ENCODE measurements at regions not wholly inside any gene's neighbourhood (a gene's known extent, or its start where the extent isn't known, plus 50 kb on each side); places are given as distances from the start of the nearest gene placed in this dataset.
A peak's percentile ranks its signal among the peaks of the same experiment; 100 is the strongest.
"Not testable (repeated sequence)": the region's sequence is repeated elsewhere in the genome, so short reads cannot be mapped to it uniquely, and the experiment has no call there.

DNA sequence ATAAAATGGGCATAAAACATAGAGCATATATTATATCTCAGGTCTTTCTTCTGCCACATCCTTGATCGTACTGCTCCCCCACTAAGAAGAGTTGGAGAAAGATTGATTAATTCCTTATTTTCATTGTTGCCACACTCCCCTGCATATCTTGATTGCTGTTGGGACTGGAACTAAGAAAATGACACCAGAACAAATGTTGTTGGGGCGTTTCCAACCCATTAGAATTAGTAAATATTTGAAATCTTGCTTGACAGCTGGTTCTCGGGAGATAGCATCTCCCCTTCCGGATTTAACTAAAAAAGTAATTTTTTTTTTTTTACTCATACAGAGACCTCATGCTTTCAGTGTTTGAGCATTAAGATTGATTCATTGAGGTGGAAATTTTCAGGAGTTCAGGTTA lies 493.0 kb upstream of the PLXNA2 start:
- no peaks in the 10 kb centered on the region for H3K9me2 ChIP-seq (ENCODE audit: insufficient read depth, low read length)
- POLR2A ChIA-PET = interaction anchor here (0.6 kb wide), 1 partner anchor 36 kb away, joined by 4 read pairs; no protein-coding TSS in a partner anchor
- no peaks in the 10 kb centered on the region for H3K36me3 ChIP-seq (ENCODE audit: insufficient read depth, low read length)
- H2AFZ ChIP-seq (ENCODE audit: low read length) = no peak overlapping the region
- intact Hi-C loops (cut with micrococcal nuclease; ENCODE audit: unreplicated experiment) = no loop called here
- no peaks in the 10 kb centered on the region for H4K20me1 ChIP-seq (ENCODE audit: insufficient read depth, low read length)
- no peaks in the 10 kb centered on the region for H3K79me2 ChIP-seq (ENCODE audit: insufficient read depth, low read depth, low read length)
- TF ChIP-seq, protein P1, sequence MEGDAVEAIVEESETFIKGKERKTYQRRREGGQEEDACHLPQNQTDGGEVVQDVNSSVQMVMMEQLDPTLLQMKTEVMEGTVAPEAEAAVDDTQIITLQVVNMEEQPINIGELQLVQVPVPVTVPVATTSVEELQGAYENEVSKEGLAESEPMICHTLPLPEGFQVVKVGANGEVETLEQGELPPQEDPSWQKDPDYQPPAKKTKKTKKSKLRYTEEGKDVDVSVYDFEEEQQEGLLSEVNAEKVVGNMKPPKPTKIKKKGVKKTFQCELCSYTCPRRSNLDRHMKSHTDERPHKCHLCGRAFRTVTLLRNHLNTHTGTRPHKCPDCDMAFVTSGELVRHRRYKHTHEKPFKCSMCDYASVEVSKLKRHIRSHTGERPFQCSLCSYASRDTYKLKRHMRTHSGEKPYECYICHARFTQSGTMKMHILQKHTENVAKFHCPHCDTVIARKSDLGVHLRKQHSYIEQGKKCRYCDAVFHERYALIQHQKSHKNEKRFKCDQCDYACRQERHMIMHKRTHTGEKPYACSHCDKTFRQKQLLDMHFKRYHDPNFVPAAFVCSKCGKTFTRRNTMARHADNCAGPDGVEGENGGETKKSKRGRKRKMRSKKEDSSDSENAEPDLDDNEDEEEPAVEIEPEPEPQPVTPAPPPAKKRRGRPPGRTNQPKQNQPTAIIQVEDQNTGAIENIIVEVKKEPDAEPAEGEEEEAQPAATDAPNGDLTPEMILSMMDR (conservative IDR thresholded peaks at IDR 0.05; ENCODE audit: low read length) = no peak
- TF ChIP-seq EZH2phosphoT487 (IDR thresholded peaks at IDR 0.05; ENCODE audit: borderline replicate concordance, low read depth, low read length) = no peak
- no peak overlapping the region for H3K4me3 ChIP-seq (ENCODE audit: low read depth, low read length, poor library complexity, severe bottlenecking)
- no peaks in the 10 kb centered on the region for H3K9me3 ChIP-seq (ENCODE audit: low read length)
- no peaks in the 10 kb centered on the region for H3K4me1 ChIP-seq (ENCODE audit: insufficient read depth, low read length, poor library complexity, severe bottlenecking)
- no TSS peak for BruUV-seq (replicated peaks)
- CTCF ChIA-PET (ENCODE audit: unreplicated experiment) = no interaction called here
- H3K4me2 ChIP-seq (ENCODE audit: low read length) = no peak overlapping the region
- H3K27ac ChIP-seq (ENCODE audit: low read depth, low read length, poor library complexity, severe bottlenecking) = no peak overlapping the region
- DNase-seq (ENCODE audit: low spot score) = no peak

GRCh38 chr1:208737922-208738321 lies 493.7 kb upstream of the PLXNA2 start:
- Histone ChIP-seq H3K36me3 (ENCODE audit: insufficient read depth, low read length) (no peaks in the 10 kb centered on the region), H3K9me3 (ENCODE audit: low read length) (no peaks in the 10 kb centered on the region), H4K20me1 (ENCODE audit: insufficient read depth, low read length) (no peaks in the 10 kb centered on the region), H3K4me3 (ENCODE audit: low read depth, low read length, poor library complexity, severe bottlenecking) (no peak overlapping the region), H3K9me2 (ENCODE audit: insufficient read depth, low read length) (no peaks in the 10 kb centered on the region), H3K4me2 (ENCODE audit: low read length) (no peak overlapping the region), H3K79me2 (ENCODE audit: insufficient read depth, low read depth, low read length) (no peaks in the 10 kb centered on the region), H3K27ac (ENCODE audit: low read depth, low read length, poor library complexity, severe bottlenecking) (no peak overlapping the region), H2AFZ (ENCODE audit: low read length) (no peak overlapping the region), H3K4me1 (ENCODE audit: insufficient read depth, low read length, poor library complexity, severe bottlenecking) (no peaks in the 10 kb centered on the region)
- no peak for TF ChIP-seq EZH2phosphoT487 (IDR thresholded peaks at IDR 0.05; ENCODE audit: borderline replicate concordance, low read depth, low read length)
- TF ChIP-seq, protein P1 (conservative IDR thresholded peaks at IDR 0.05; ENCODE audit: low read length) = 0 out of 2 replicates have a peak, but pooled peaks have one; percentile 21
- intact Hi-C loops (cut with micrococcal nuclease; ENCODE audit: unreplicated experiment) = no loop called here
- no peak for DNase-seq (ENCODE audit: low spot score)
- CTCF ChIA-PET (ENCODE audit: unreplicated experiment) = no interaction called here
- no TSS peak for BruUV-seq (replicated peaks)
- POLR2A ChIA-PET = no interaction called here

GRCh38 chr1:208739636-208740035 lies 495.5 kb upstream of the PLXNA2 start:
- H3K4me3 ChIP-seq (ENCODE audit: low read depth, low read length, poor library complexity, severe bottlenecking); H3K4me2 ChIP-seq (ENCODE audit: low read length); BruUV-seq (replicated peaks); H3K27ac ChIP-seq (ENCODE audit: low read depth, low read length, poor library complexity, severe bottlenecking); intact Hi-C loops (cut with micrococcal nuclease; ENCODE audit: unreplicated experiment); H3K9me2 ChIP-seq (ENCODE audit: insufficient read depth, low read length); H2AFZ ChIP-seq (ENCODE audit: low read length); DNase-seq (ENCODE audit: low spot score); H3K9me3 ChIP-seq (ENCODE audit: low read length); H3K4me1 ChIP-seq (ENCODE audit: insufficient read depth, low read length, poor library complexity, severe bottlenecking); CTCF ChIA-PET (ENCODE audit: unreplicated experiment); H3K36me3 ChIP-seq (ENCODE audit: insufficient read depth, low read length); H4K20me1 ChIP-seq (ENCODE audit: insufficient read depth, low read length); POLR2A ChIA-PET; H3K79me2 ChIP-seq (ENCODE audit: insufficient read depth, low read depth, low read length): not testable (repeated sequence)
